MM.1S (cell line): ENCODE measurements at regions not wholly inside any gene's neighbourhood (a gene's known extent, or its start where the extent isn't known, plus 50 kb on each side); places are given as distances from the start of the nearest gene placed in this dataset.

Experiments used
- DNase-seq: peaks from one replicate; pipeline ENCODE4 v3.0.0-alpha.2; 2015
- H2AFZ ChIP-seq: fragments of 300-600 bp; sonication (generic); 2 replicates; pipeline ENCODE4 v1.6.0; 2016; ENCODE audit warnings: antibody characterized with exemption, low read length
- H3F3A ChIP-seq: fragments of 300-600 bp; sonication (generic); 2 replicates; pipeline ENCODE4 v1.6.1; 2016; ENCODE audit warnings: mild to moderate bottlenecking, antibody characterized with exemption, low read length, moderate library complexity, mixed read lengths; ENCODE audit not compliant: insufficient read depth
- H3K27ac ChIP-seq: fragments of 300-600 bp; sonication (generic); 2 replicates; pipeline ENCODE4 v1.5.1; 2016; ENCODE audit warnings: mild to moderate bottlenecking, low read length
- H3K27me3 ChIP-seq: fragments of 300-600 bp; sonication (generic); replicated peaks from 2 replicates; pipeline ENCODE4 v1.6.0; 2016; ENCODE audit warnings: low read length; ENCODE audit not compliant: insufficient read depth
- H3K36me3 ChIP-seq: fragments of 300-600 bp; sonication (generic); replicated peaks from 2 replicates; pipeline ENCODE4 v1.6.1; 2016; ENCODE audit warnings: mild to moderate bottlenecking, low read length, mixed read lengths; ENCODE audit not compliant: insufficient read depth
- H3K4me1 ChIP-seq: fragments of 300-600 bp; sonication (generic); 2 replicates; pipeline ENCODE4 v1.6.1; 2016; ENCODE audit warnings: low read length, mixed read lengths
- H3K4me2 ChIP-seq: fragments of 300-600 bp; sonication (generic); 2 replicates; pipeline ENCODE4 v1.6.0; 2016; ENCODE audit warnings: low read depth, low read length
- H3K4me3 ChIP-seq: fragments of 300-600 bp; sonication (generic); 2 replicates; pipeline ENCODE4 v1.5.1; 2016; ENCODE audit warnings: low read length, mixed read lengths
- H3K79me2 ChIP-seq: fragments of 300-600 bp; sonication (generic); 2 replicates; pipeline ENCODE4 v1.6.1; 2016; ENCODE audit warnings: mixed run types, low read length, mixed read lengths
- H3K9ac ChIP-seq: fragments of 300-600 bp; sonication (generic); 2 replicates; pipeline ENCODE4 v1.6.1; 2016; ENCODE audit warnings: low read length, mixed read lengths
- H3K9me2 ChIP-seq: fragments of 300-600 bp; sonication (generic); replicated peaks from 2 replicates; pipeline ENCODE4 v1.6.1; 2016; ENCODE audit warnings: mild to moderate bottlenecking, low read length, mixed read lengths; ENCODE audit not compliant: insufficient read depth
- H3K9me3 ChIP-seq: fragments of 300-600 bp; sonication (generic); replicated peaks from 2 replicates; pipeline ENCODE4 v1.6.1; 2016; ENCODE audit warnings: mild to moderate bottlenecking, low read length, mixed read lengths; ENCODE audit not compliant: insufficient read depth
- H4K20me1 ChIP-seq: fragments of 300-600 bp; sonication (generic); 2 replicates; pipeline ENCODE4 v1.6.1; 2016; ENCODE audit warnings: mild to moderate bottlenecking, low read length, moderate library complexity, mixed read lengths; ENCODE audit not compliant: insufficient read depth
- CTCF ChIP-seq: fragments of 300-600 bp; sonication (generic); IDR thresholded peaks from 2 replicates; pipeline ENCODE4 v1.5.1; 2016; ENCODE audit warnings: antibody characterized with exemption, low read length, mixed read lengths
- EZH2 ChIP-seq: fragments of 300-600 bp; sonication (generic); optimal IDR thresholded peaks from 2 replicates; pipeline ENCODE3; 2017; ENCODE audit warnings: low read depth, mild to moderate bottlenecking, antibody characterized with exemption, low read length, mixed read lengths
- EZH2phosphoT487 ChIP-seq: fragments of 300-600 bp; sonication (generic); IDR thresholded peaks from 2 replicates; pipeline ENCODE4 v1.6.1; 2018; ENCODE audit warnings: antibody characterized with exemption, low read length

GRCh38 chr13:84744203-84744602 lies 861.9 kb upstream of the SLITRK1 start:
- TF ChIP-seq EZH2 (no peak), CTCF (no peak), EZH2phosphoT487 (no peak)

GRCh38 chr13:84741253-84741652 lies 859.0 kb upstream of the SLITRK1 start:
- Histone ChIP-seq H3K36me3 (no peaks in the 10 kb centered on the region), H3K9me3 (no peaks in the 10 kb centered on the region), H3K27ac (no peak overlapping the region), H3K4me1 (no peaks in the 10 kb centered on the region), H2AFZ (no peak overlapping the region), H3K9ac (no peak overlapping the region), H4K20me1 (no peaks in the 10 kb centered on the region), H3K9me2 (no peaks in the 10 kb centered on the region), H3K27me3 (no peaks in the 10 kb centered on the region), H3K4me3 (no peak overlapping the region), H3K4me2 (no peak overlapping the region), H3K79me2 (no peaks in the 10 kb centered on the region), H3F3A (no peaks in the 10 kb centered on the region)
- TF ChIP-seq EZH2 (no peak), CTCF (no peak), EZH2phosphoT487 (no peak)
- DNase-seq = no peak

More at GRCh38 chr13:84744203-84744602, 861.9 kb upstream of the SLITRK1 start:
- Histone ChIP-seq H3F3A (no peaks in the 10 kb centered on the region), H3K4me2 (no peak overlapping the region), H3K9me2 (no peaks in the 10 kb centered on the region), H3K27me3 (no peaks in the 10 kb centered on the region), H3K4me1 (no peaks in the 10 kb centered on the region), H4K20me1 (no peaks in the 10 kb centered on the region), H3K36me3 (no peaks in the 10 kb centered on the region), H3K4me3 (no peak overlapping the region), H3K79me2 (no peaks in the 10 kb centered on the region), H2AFZ (no peak overlapping the region), H3K9me3 (no peaks in the 10 kb centered on the region), H3K9ac (no peak overlapping the region), H3K27ac (no peak overlapping the region)
- DNase-seq = no peak

- H3K9ac ChIP-seq = no peak overlapping the region
- no peaks in the 10 kb centered on the region for H3K27me3 ChIP-seq
- no peak overlapping the region for H2AFZ ChIP-seq
- no peak overlapping the region for H3K27ac ChIP-seq
- H4K20me1 ChIP-seq = no peaks in the 10 kb centered on the region
- DNase-seq = no peak
- no peaks in the 10 kb centered on the region for H3K79me2 ChIP-seq
- H3K36me3 ChIP-seq = no peaks in the 10 kb centered on the region
- H3K9me2 ChIP-seq = no peaks in the 10 kb centered on the region
- no peak overlapping the region for H3K4me2 ChIP-seq
- no peak overlapping the region for H3K4me3 ChIP-seq
- TF ChIP-seq CTCF (no peak), EZH2 (no peak), EZH2phosphoT487 (no peak)
- no peaks in the 10 kb centered on the region for H3K9me3 ChIP-seq
- no peaks in the 10 kb centered on the region for H3K4me1 ChIP-seq
- H3F3A ChIP-seq = no peaks in the 10 kb centered on the region
Observed at GRCh38 chr13:84739021-84739420, 856.7 kb upstream of the SLITRK1 start.
